ENCODE measurements at regions not wholly inside any gene's neighbourhood (a gene's known extent, or its start where the extent isn't known, plus 50 kb on each side); places are given as distances from the start of the nearest gene placed in this dataset.

DNA sequence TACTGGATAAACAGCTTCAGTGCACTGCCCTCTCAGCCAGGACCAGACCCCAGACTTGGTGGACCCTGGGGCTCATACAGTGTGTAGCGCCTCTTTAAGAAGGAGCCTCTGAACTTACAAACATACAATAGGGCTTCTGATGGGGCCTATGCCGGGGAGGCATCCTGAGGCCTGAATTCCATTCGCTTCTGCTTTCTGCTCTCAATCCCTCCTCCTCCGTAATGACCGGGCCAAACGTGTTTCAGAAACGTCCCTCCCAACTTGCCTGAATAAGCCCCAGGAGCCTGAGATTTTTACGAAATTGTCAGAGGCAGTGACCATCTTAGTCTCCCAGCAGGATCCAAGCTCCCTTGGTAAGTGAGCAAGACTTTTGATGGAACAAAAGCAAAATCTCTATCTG, 128.1 kb upstream of the BOD1 start:
- peak; percentile 69 for DNase-seq

GRCh38 chr5:173745123-173745522, 128.7 kb upstream of the BOD1 start:
- DNase-seq: no peak

DNA sequence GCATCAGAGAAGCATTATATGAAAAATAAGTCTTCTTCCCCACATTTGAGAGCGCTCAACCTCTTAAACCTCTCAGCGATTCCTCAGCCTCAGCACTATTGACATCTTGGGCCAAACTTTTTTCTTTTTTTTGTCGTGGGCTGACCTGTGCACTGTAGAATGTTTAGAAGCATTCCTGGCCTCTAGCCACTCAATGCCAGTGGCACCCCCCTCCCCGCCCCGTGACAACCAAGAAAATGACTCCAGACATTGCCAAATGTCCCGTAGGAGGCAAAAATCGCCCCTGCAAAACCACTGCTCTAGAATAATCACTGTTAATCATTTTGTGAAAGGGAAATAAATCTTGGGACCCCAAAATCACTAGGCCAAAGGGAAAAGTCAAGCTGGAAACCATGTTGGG, 129.1 kb upstream of the BOD1 start:
- no peak for DNase-seq

GRCh38 chr5:173746047-173746646, 129.7 kb upstream of the BOD1 start:
- no peak for DNase-seq

GRCh38 chr5:173747876-173748275, 131.4 kb upstream of the BOD1 start:
- no peak for DNase-seq

DNA sequence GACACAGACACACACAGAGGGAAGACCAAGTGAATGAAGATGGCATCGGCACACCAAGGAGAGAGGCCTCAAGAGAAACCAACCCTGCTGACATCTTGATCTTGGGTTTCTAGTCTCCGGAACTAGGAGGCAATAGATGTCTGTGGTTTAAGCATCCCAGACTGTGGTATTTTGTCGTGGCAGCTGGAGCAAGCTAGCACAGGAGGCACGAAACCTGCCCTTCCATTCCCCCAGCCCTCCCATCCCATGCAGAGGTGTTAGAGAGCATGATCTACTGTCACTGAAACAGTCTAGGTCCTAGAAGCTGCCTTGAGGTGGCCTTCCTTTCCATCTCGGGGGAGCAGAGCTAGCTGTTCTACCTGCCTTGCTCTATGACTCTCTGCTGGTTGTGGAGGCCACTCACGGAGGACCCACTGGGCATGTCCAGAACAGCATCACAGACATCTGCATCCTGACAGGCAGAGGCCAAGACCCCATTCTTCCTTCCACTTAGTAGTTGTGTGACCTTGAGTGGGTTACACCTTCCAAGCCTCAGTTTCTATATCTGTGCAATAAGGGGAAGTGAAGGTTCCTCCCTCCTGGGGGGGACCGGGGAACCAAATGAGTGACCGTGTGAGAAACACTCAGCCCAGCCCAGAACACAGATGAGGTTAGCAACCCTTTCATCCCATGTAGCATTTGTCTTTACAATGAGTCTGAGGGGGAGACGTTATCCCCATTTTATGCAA, 134.3 kb upstream of the BOD1 start:
- DNase-seq: no peak

DNA sequence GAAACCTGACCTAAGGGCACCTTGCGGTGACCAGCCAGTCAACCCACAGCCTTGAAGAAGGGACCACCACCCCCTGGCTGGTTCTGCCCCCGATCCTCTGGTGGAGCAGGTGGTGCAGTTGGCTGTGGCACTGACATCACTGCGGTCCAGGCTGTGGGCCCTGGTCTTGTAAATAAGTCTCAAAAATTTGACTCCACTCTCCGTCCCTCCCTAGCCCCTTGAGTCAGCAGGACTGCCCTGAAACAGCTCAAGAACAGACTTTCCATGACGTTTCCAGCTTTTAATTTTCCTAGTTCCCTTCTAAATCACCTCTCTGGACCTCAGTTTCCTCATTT, 134.8 kb upstream of the BOD1 start:
- no peak for DNase-seq

DNA sequence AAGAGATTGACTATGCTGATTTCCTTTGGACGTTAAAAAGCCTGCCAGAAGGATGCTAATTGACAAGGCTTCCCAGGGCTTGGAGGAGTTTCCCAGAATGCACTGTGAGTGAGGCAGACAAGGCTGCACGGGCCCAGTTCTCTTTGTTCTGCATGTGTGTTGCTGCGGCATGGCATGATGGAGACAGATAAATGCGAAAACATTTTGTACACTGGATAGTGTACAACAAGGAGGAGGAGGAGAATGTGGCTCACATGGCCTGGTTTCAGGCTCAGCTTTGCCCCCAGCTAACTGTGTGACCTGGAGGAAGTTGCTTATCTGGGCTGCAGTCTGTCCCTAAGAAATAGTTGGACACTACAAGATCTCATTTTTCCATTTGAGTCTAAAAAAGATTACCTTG, 135.5 kb upstream of the CPEB4 start:
- no peak for DNase-seq

DNA sequence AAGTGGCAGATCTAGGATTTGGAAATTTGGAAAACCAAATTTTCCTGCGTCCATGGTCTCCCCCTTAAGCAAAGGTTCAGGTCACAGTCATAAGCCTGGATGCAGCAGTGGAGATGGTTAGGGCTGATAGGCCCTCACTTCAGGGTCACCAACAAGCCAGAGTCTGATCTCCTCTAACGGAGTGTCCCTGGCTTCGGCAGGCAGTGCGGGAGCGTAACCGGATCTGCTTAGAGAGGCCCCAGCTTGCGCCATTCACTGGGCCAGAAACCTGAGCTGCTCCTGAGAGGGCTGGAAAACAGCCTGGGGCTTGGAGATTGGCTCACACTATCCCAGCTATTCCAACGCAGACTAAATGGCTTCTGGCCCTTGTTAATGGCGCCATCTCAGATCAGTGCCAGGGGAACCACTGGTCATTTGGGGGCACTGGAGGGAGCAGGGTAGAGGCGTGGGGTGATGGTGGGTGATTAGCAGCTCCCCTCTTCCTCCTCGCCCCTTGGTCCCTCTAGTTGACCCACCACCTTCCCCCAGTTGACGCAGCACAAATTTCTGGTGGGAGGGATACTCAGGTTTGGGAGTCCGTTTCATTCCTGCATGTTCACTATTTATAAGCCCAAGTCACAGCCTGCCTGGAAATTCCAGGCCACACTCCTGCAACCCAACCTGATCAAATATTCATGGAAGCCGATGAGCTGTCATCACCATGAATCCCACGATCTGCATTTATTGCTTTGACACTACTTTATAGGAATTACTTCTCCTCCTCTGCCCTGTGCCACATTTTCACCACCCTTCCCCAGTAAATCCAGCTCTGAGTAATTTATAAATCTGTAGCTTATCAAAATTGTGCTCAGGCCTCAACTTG, 134.6 kb upstream of the CPEB4 start:
- DNase-seq: peak; percentile 94

GRCh38 chr5:173755319-173755718, 132.8 kb upstream of the CPEB4 start:
- no peak for DNase-seq

GRCh38 chr5:173757403-173758209, 130.5 kb upstream of the CPEB4 start:
- no peak for DNase-seq

DNA sequence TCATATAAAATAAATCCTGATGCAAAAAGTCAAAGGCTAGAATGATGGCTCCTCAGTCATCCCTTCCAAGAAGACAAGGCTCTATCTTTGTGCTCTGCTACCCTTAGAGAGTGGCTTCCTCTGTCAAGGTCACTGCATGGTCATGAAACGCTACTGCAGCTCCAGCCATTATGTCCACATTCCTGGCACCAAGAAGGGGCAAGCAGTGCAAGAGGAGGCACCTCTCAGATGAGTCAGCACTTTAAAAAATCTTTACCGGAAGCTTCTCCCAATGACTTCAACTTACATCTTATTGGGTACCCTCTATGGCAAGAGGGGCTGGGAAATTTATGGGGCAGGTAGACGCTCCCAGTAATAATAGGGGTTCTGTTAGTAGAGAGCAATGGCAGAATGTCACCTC, 129.5 kb upstream of the CPEB4 start:
- no peak for DNase-seq

DNA sequence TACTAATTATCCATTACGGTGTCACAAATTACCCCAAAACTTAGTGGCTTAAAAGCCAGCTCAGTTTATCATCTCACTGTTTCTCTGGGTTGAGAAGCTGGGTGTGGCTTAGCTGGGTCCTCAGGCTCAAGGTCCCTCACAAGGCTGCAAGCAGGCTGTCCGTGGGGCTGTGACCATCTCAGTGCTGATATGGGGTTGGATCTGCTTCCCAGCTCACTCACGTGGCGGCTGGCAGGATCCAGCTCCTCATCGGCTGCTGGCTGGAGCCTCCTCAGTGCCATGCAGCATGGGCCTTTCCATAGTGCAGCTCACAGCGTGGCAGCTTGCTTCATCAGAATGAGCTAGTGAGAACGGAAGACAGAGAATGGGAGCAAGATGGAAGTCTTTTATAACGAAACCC, 128.5 kb upstream of the CPEB4 start:
- DNase-seq: no peak

- DNase-seq: no peak
These were observed 127.5 kb upstream of the CPEB4 start for GRCh38 chr5:173760461-173761177.

DNA sequence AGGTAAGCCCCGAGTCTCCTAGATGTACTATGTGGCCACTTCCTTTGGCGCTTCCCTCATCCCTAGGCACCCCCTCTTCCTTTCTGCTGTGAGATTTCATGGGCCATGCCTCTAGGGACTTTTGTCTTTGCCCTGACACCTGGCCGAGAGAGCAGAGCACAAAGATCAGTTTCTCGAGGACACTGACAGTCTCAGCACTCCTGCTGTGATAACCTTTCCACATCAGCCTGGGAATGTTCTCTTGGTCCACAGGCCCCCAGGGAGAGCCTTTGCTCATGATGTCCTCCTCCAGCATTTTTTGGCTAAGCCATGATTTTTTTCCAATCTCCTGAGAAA, 127.0 kb upstream of the CPEB4 start:
- no peak for DNase-seq

GRCh38 chr5:173762045-173762444, 126.1 kb upstream of the CPEB4 start:
- DNase-seq: no peak

DNA sequence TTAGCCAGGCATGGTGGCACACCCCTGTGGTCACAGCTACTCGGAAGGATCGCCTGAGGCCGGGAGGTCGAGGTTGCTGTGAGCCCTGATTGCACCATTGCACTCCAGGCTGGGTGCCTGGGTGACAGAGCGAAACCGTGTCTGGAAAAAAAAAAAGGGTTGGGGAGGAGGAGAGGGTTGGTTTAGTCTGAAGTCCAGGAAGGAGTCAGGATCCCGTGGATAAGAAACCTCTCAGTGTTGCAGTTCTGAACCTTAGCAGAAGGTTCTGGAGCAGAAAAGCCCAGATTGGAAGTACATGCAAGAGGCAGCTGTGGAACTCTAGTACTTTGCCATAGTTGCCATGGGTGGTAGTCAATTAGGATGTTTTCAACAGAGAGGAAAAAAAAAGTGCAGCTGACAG, 125.2 kb upstream of the CPEB4 start:
- DNase-seq: no peak

- no peak for DNase-seq
These were observed 124.7 kb upstream of the CPEB4 start for GRCh38 chr5:173763410-173763809.

DNA sequence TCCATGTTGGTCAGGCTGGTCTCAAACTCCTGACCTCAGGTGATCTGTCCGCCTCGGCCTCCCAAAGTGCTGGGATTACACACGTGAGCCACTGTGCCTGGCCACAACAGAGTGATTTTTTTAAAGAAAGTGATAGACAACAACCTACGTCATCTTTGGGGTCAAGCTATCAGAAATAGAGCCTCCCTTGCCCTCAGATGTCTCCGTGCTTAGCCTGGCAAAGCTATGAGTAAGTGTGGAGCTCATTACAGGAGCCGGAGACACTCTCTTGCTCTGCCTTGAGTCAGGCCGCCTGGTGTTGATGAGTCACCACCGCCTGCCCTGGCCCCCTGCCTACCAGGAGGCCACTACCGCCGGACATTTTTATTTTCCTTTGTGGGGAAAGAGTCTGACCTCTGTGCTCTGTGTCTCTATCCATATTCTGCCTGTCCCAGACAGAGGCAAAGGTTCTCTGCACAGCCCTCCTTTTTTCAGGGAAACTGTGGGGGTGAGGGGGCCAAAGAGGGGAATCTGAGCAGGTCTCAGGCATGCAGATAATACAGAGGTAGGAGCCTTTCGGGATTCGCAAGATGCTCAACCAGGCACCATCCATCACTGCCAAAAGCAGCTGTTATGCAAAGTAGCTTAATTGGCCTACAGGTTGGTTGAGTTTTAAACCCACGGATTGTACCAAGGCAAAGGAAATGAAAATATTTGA, 123.7 kb upstream of the CPEB4 start:
- DNase-seq: peak; percentile 97

GRCh38 chr5:173765029-173765644, 123.0 kb upstream of the CPEB4 start:
- no peak for DNase-seq

DNA sequence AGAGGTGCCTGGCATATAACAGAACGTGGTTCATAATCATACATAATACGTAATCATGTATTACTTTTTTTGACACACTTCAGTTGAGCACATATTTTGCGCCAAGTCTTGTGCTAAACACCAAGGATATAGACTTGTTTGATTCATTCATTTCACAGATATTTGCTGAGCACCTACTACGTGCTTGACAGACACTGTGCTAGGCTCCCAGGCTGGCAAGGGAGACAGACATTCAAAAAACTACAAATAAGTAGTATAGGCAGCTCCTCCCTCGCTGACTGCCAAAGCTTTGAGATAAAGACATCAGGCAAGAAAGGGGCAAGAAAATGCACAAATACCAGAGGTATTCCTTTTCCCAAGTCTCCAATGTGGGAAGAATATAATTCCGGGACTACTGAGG, 122.5 kb upstream of the CPEB4 start:
- no peak for DNase-seq

Measured in islet precursor cell (in vitro differentiated cells).